BE2C (cell line): ENCODE measurements at regions not wholly inside any gene's neighbourhood (a gene's known extent, or its start where the extent isn't known, plus 50 kb on each side); places are given as distances from the start of the nearest gene placed in this dataset.

ENCODE experiments used
- DNase-seq: peaks from one replicate; pipeline ENCODE4 v3.0.0-alpha.2; 2020
- H3K27me3 ChIP-seq: fragments of 250-450 bp; sonication (Bioruptor Pico); 2 replicates; pipeline ENCODE4 v1.5.1; 2020; ENCODE audit warnings: mild to moderate bottlenecking
- H3K36me3 ChIP-seq: fragments of 250-450 bp; sonication (Bioruptor Pico); 2 replicates; pipeline ENCODE4 v1.5.1; 2020; ENCODE audit warnings: mild to moderate bottlenecking
- H3K4me1 ChIP-seq: fragments of 250-450 bp; sonication (Bioruptor Pico); 2 replicates; pipeline ENCODE4 v1.5.1; 2020
- H3K4me3 ChIP-seq: 2 replicates; pipeline ENCODE4 v1.5.1; 2011; ENCODE audit warnings: low read depth, low read length
- H3K9me3 ChIP-seq: fragments of 250-450 bp; sonication (Bioruptor Pico); 2 replicates; pipeline ENCODE4 v1.5.1; 2020
- CTCF ChIP-seq: IDR thresholded peaks from 2 replicates; pipeline ENCODE4 v1.5.1; 2012; ENCODE audit warnings: mild to moderate bottlenecking, low read depth, low read length

GRCh38 chr4:13087041-13087440 is 397.1 kb downstream of the RAB28 start:
- H3K4me3 ChIP-seq: no peak overlapping the region
- TF ChIP-seq CTCF: no peak
- no peaks in the 10 kb centered on the region for H3K27me3 ChIP-seq
- H3K9me3 ChIP-seq: no peaks in the 10 kb centered on the region
- H3K4me1 ChIP-seq: no peaks in the 10 kb centered on the region
- no peaks in the 10 kb centered on the region for H3K36me3 ChIP-seq
- no peak for DNase-seq

GRCh38 chr4:13084210-13084609 is 399.9 kb downstream of the RAB28 start:
- Histone ChIP-seq H3K9me3 (no peaks in the 10 kb centered on the region), H3K4me1 (no peaks in the 10 kb centered on the region), H3K36me3 (no peaks in the 10 kb centered on the region), H3K4me3 (no peak overlapping the region), H3K27me3 (no peaks in the 10 kb centered on the region)
- no peak for DNase-seq
- TF ChIP-seq CTCF: no peak

GRCh38 chr4:13081830-13082229 is 402.3 kb downstream of the RAB28 start:
- no peak for DNase-seq
- no peaks in the 10 kb centered on the region for H3K4me1 ChIP-seq
- TF ChIP-seq CTCF: no peak
- no peak overlapping the region for H3K4me3 ChIP-seq
- no peaks in the 10 kb centered on the region for H3K27me3 ChIP-seq
- H3K9me3 ChIP-seq: no peaks in the 10 kb centered on the region
- H3K36me3 ChIP-seq: no peaks in the 10 kb centered on the region

- H3K36me3 ChIP-seq: no peaks in the 10 kb centered on the region
- H3K4me3 ChIP-seq: no peak overlapping the region
- TF ChIP-seq CTCF: no peak
- no peak for DNase-seq
- H3K9me3 ChIP-seq: no peaks in the 10 kb centered on the region
- no peaks in the 10 kb centered on the region for H3K27me3 ChIP-seq
- no peaks in the 10 kb centered on the region for H3K4me1 ChIP-seq
Measured at GRCh38 chr4:13067077-13067476, 417.1 kb downstream of the RAB28 start.

- Histone ChIP-seq H3K4me1 (no peaks in the 10 kb centered on the region), H3K36me3 (no peaks in the 10 kb centered on the region), H3K27me3 (no peaks in the 10 kb centered on the region), H3K9me3 (no peaks in the 10 kb centered on the region), H3K4me3 (no peak overlapping the region)
- no peak for TF ChIP-seq CTCF
- no peak for DNase-seq
Measured at GRCh38 chr4:13059019-13059418, 425.1 kb downstream of the RAB28 start.

- Histone ChIP-seq H3K27me3 (no peaks in the 10 kb centered on the region), H3K9me3 (no peaks in the 10 kb centered on the region), H3K36me3 (no peaks in the 10 kb centered on the region), H3K4me1 (no peaks in the 10 kb centered on the region), H3K4me3 (no peak overlapping the region)
- no peak for DNase-seq
- no peak for TF ChIP-seq CTCF
Measured at GRCh38 chr4:13056630-13057189, 427.4 kb downstream of the RAB28 start.
